Endothelial cell of umbilical vein (primary cell): ENCODE measurements at regions not wholly inside any gene's neighbourhood (a gene's known extent, or its start where the extent isn't known, plus 50 kb on each side); places are given as distances from the start of the nearest gene placed in this dataset.

ENCODE experiments used
- BruUV-seq: library from RNA; stranded (reverse); fragments of 400-500 nt; replicated peaks from 2 replicates; lab custom pipeline; 2021; lab: Mats Ljungman, UMichigan
- CTCF ChIA-PET: fragments of 300-600, 350-600 bp; sonication (Branson Sonifier 250); formaldehyde crosslinking; loops from one replicate; lab custom pipeline; 2021; ENCODE audit warnings: antibody characterized with exemption, inconsistent platforms; lab: Charles Lee
- POLR2A ChIA-PET: fragments of 300-600, 350-600 bp; sonication (Branson Sonifier 250); formaldehyde crosslinking; loops from one replicate; lab custom pipeline; 2021; ENCODE audit warnings: antibody characterized with exemption, inconsistent platforms; lab: Charles Lee
- DNase-seq: peaks from one replicate; pipeline ENCODE4 v3.0.0-alpha.2; 2011; ENCODE audit warnings: low read depth, low spot score
- FAIRE-seq: peaks from 2 replicates; lab custom pipeline; 2011; peaks lifted over from hg19 to GRCh38; lab: Jason Lieb, UNC
- H2AFZ ChIP-seq: 2 replicates; pipeline ENCODE4 v1.6.0; 2012; ENCODE audit warnings: low read depth, low read length, control low read depth, inconsistent platforms
- H3K27ac ChIP-seq: 2 replicates; pipeline ENCODE4 v1.5.1; 2011; ENCODE audit warnings: low read depth, mild to moderate bottlenecking, control low read depth, low read length, moderate library complexity; ENCODE audit not compliant: insufficient read depth
- H3K27me3 ChIP-seq, 2 experiments: 2 replicates each; pipeline versions ENCODE4 v1.6.0 to v1.6.1; 2011; ENCODE audit warnings: low read length in 2 of 2, mixed read lengths in 1 of 2; ENCODE audit not compliant: control insufficient read depth in 2 of 2, insufficient read depth in 2 of 2
- H3K36me3 ChIP-seq, 2 experiments: 2 replicates in 1 of 2; 3 replicates in 1 of 2; pipeline ENCODE4 v1.5.1; 2011; ENCODE audit warnings: low read length in 2 of 2, mild to moderate bottlenecking in 1 of 2, moderate library complexity in 1 of 2; ENCODE audit not compliant: control insufficient read depth in 2 of 2, insufficient read depth in 2 of 2; ENCODE audit errors: extremely low read depth in 1 of 2
- H3K4me1 ChIP-seq: 3 replicates; pipeline ENCODE4 v1.5.1; 2011; ENCODE audit warnings: mild to moderate bottlenecking, low read length; ENCODE audit not compliant: control insufficient read depth, insufficient read depth; ENCODE audit errors: extremely low read depth
- H3K4me2 ChIP-seq: 2 replicates; pipeline ENCODE4 v1.6.1; 2011; ENCODE audit warnings: low read length, control low read depth, mixed read lengths; ENCODE audit not compliant: insufficient read depth
- H3K4me3 ChIP-seq, 3 experiments: fragments of 200-600 bp in 1 of 3; sonication (generic), shearing (Covaris generic) in 1 of 3; replicated peaks in 1 of 3; 2 replicates each; pipeline ENCODE4 v1.5.1; 2011 to 2016; ENCODE audit warnings: control low read depth in 3 of 3, low read length in 3 of 3, mild to moderate bottlenecking in 2 of 3, inconsistent platforms in 1 of 3, low read depth in 1 of 3, moderate library complexity in 1 of 3; ENCODE audit not compliant: insufficient read depth in 1 of 3
- H3K79me2 ChIP-seq: 2 replicates; pipeline ENCODE4 v1.6.0; 2012; ENCODE audit warnings: low read length, inconsistent platforms; ENCODE audit not compliant: control insufficient read depth, insufficient read depth
- H3K9ac ChIP-seq: replicated peaks from 2 replicates; pipeline ENCODE3; 2011; ENCODE audit warnings: low read length, control low read depth; ENCODE audit not compliant: insufficient read depth; ENCODE audit errors: extremely low read depth
- H3K9me1 ChIP-seq: replicated peaks from 3 replicates; pipeline ENCODE4 v1.6.0; 2011; ENCODE audit warnings: mild to moderate bottlenecking, low read length; ENCODE audit not compliant: control insufficient read depth, insufficient read depth; ENCODE audit errors: extremely low read depth
- H3K9me3 ChIP-seq: replicated peaks from 2 replicates; pipeline ENCODE4 v1.5.1; 2012; ENCODE audit warnings: low read length, inconsistent platforms; ENCODE audit not compliant: control insufficient read depth, insufficient read depth
- H4K20me1 ChIP-seq: replicated peaks from 2 replicates; pipeline ENCODE3; 2011; ENCODE audit warnings: mild to moderate bottlenecking, low read length; ENCODE audit not compliant: control insufficient read depth, insufficient read depth; ENCODE audit errors: extremely low read depth
- CTCF ChIP-seq, 2 donors: IDR thresholded peaks; 1 replicate in 1 of 2; 2 replicates in 1 of 2; pipeline ENCODE4 v1.5.1; 2011; ENCODE audit warnings: low read length in 2 of 2, mild to moderate bottlenecking in 2 of 2, moderate library complexity in 2 of 2, control low read depth in 1 of 2, inconsistent platforms in 1 of 2, low read depth in 1 of 2; ENCODE audit not compliant: insufficient read depth in 1 of 2; ENCODE audit errors: extremely low read depth in 1 of 2
- EZH2 ChIP-seq: IDR thresholded peaks from 2 replicates; pipeline ENCODE4 v1.6.1; 2012; ENCODE audit warnings: borderline replicate concordance, low read depth, mild to moderate bottlenecking, moderate library complexity, low read length, inconsistent platforms; ENCODE audit not compliant: severe bottlenecking
- FOS ChIP-seq: IDR thresholded peaks from 2 replicates; pipeline ENCODE4 v1.6.1; 2011; ENCODE audit warnings: mild to moderate bottlenecking, low read length, moderate library complexity, borderline replicate concordance; ENCODE audit not compliant: insufficient read depth
- GATA2 ChIP-seq: IDR thresholded peaks from 2 replicates; pipeline ENCODE4 v1.7.0; 2011; ENCODE audit warnings: low read depth, mild to moderate bottlenecking, moderate library complexity, mixed read lengths, low read length; ENCODE audit not compliant: insufficient read length, insufficient read depth
- JUN ChIP-seq: IDR thresholded peaks from 2 replicates; pipeline ENCODE4 v1.6.1; 2011; ENCODE audit warnings: borderline replicate concordance, low read depth; ENCODE audit not compliant: insufficient read length, insufficient read depth
- MAX ChIP-seq: IDR thresholded peaks from 2 replicates; pipeline ENCODE4 v1.6.1; 2011; ENCODE audit not compliant: insufficient read depth, insufficient read length
- MYC ChIP-seq: IDR thresholded peaks from one replicate; pipeline ENCODE4 v1.6.1; 2011; ENCODE audit warnings: mild to moderate bottlenecking, low read depth, low read length
- POLR2A ChIP-seq: IDR thresholded peaks from 2 replicates; pipeline ENCODE4 v1.6.1; 2012; ENCODE audit warnings: low read depth, mild to moderate bottlenecking, control low read depth, low read length
- POLR2AphosphoS5 ChIP-seq: IDR thresholded peaks from 2 replicates; pipeline ENCODE4 v1.6.1; 2012; ENCODE audit warnings: low read depth, mild to moderate bottlenecking, control low read depth, low read length, moderate library complexity; ENCODE audit not compliant: insufficient read depth
- dilution Hi-C: fragments of 300-500 bp; cut with MboI; formaldehyde crosslinking; loops from one replicate; pipeline ENCODE4 v1.15.0; 2019; ENCODE audit warnings: low sequenced_read_pairs; ENCODE audit not compliant: extremely low pct_ligation_motif_present
- intact Hi-C: fragments of 100-400 bp; cut with micrococcal nuclease; formaldehyde crosslinking; loops from one replicate; pipeline ENCODE4 v1.10.0; 2022

- POLR2A ChIA-PET, result no interaction called here
- H3K79me2 ChIP-seq, result no peaks in the 10 kb centered on the region
- H3K36me3 ChIP-seq, result no peaks in the 10 kb centered on the region
- intact Hi-C loops (no loop called here), dilution Hi-C loops (no loop called here)
- H3K4me3 ChIP-seq, result no peak overlapping the region
- TF ChIP-seq GATA2 (no peak), JUN (no peak), POLR2A (no peak), MAX (no peak), EZH2 (no peak), CTCF (IDR thresholded peaks at IDR 0.05; ENCODE audit: extremely low read depth in 1 of 2, insufficient read depth in 1 of 2, low read depth in 1 of 2, low read length in 2 of 2) (no peak), POLR2AphosphoS5 (no peak), MYC (no peak), FOS (no peak)
- peaks cover 15% of the 10 kb centered on the region for H3K9me3 ChIP-seq
- H2AFZ ChIP-seq, result no peak overlapping the region
- H3K27ac ChIP-seq, result no peak overlapping the region
- H3K4me2 ChIP-seq, result no peak overlapping the region
- CTCF ChIA-PET, result no interaction called here
- FAIRE-seq, result no peak
- no TSS peak for BruUV-seq
- H3K4me1 ChIP-seq, result no peaks in the 10 kb centered on the region
- no peaks in the 10 kb centered on the region for H3K27me3 ChIP-seq
- H3K9ac ChIP-seq, result no peak overlapping the region
- H3K9me1 ChIP-seq, result no peaks in the 10 kb centered on the region
- H4K20me1 ChIP-seq, result no peaks in the 10 kb centered on the region
- no peak for DNase-seq
Observed at GRCh38 chr20:60395991-60396390, 437.8 kb downstream of the CDH26 start.
